GM10266 (cell line): ENCODE measurements at regions not wholly inside any gene's neighbourhood (a gene's known extent, or its start where the extent isn't known, plus 50 kb on each side); places are given as distances from the start of the nearest gene placed in this dataset.

Experiments
- DNase-seq: peaks from one replicate; pipeline ENCODE4 v3.0.0; 2012; ENCODE audit errors: extremely low spot score
- TF ChIP-seq, protein P1 (sequence below): IDR thresholded peaks from 2 replicates; pipeline ENCODE4 v1.5.1; 2012; ENCODE audit warnings: mild to moderate bottlenecking, low read depth; ENCODE audit not compliant: control insufficient read depth, insufficient read depth; ENCODE audit errors: missing control alignments

- TF ChIP-seq, protein P1, sequence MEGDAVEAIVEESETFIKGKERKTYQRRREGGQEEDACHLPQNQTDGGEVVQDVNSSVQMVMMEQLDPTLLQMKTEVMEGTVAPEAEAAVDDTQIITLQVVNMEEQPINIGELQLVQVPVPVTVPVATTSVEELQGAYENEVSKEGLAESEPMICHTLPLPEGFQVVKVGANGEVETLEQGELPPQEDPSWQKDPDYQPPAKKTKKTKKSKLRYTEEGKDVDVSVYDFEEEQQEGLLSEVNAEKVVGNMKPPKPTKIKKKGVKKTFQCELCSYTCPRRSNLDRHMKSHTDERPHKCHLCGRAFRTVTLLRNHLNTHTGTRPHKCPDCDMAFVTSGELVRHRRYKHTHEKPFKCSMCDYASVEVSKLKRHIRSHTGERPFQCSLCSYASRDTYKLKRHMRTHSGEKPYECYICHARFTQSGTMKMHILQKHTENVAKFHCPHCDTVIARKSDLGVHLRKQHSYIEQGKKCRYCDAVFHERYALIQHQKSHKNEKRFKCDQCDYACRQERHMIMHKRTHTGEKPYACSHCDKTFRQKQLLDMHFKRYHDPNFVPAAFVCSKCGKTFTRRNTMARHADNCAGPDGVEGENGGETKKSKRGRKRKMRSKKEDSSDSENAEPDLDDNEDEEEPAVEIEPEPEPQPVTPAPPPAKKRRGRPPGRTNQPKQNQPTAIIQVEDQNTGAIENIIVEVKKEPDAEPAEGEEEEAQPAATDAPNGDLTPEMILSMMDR = no peak
- DNase-seq = no peak
Measured at GRCh38 chr12:27151479-27151878, 69.1 kb upstream of the C12orf71 start.

- no peak for DNase-seq
- TF ChIP-seq, protein P1 = no peak
Measured at GRCh38 chr12:27158297-27158696, 75.9 kb upstream of the C12orf71 start.

DNA sequence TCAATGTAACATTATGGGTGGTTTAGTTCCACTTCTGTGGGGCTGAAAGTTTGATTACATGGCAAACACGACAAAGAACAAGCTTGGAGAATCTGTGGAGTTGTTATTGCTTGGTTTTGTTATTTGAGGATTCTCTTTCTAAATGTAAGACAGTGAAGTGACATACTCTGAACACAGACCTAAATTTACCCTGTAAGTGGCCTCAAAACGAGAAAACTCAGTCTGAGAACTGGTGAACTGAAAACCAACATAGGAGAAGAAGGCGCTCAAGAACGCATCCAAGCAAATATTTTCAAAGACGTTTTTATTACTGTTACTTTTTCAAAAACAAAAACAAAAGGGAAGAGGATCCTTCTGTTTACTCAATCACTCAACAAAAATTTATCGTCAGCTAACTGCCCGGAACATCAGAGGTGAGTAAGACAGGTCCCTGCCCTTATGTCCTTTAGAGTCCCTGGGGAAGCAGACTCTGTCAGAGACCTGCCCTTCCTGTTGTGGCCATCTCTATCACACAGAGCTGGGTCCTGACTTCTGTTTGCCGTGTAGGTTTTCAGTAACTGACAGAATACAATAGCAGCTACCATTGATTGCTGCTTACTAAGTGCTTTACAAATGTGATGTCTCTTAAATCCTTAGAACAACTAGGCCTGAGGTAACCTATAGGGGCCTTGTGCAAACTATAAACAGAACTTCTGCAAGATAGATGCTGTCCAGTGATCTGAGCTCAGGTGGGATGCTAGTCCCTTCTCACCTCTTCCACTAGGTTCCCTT lies 79.3 kb upstream of the C12orf71 start:
- DNase-seq = peak; percentile 16
- TF ChIP-seq, protein P1 = no peak

GRCh38 chr12:27162229-27162537 lies 79.8 kb upstream of the C12orf71 start:
- no peak for DNase-seq
- TF ChIP-seq, protein P1 = no peak

DNA sequence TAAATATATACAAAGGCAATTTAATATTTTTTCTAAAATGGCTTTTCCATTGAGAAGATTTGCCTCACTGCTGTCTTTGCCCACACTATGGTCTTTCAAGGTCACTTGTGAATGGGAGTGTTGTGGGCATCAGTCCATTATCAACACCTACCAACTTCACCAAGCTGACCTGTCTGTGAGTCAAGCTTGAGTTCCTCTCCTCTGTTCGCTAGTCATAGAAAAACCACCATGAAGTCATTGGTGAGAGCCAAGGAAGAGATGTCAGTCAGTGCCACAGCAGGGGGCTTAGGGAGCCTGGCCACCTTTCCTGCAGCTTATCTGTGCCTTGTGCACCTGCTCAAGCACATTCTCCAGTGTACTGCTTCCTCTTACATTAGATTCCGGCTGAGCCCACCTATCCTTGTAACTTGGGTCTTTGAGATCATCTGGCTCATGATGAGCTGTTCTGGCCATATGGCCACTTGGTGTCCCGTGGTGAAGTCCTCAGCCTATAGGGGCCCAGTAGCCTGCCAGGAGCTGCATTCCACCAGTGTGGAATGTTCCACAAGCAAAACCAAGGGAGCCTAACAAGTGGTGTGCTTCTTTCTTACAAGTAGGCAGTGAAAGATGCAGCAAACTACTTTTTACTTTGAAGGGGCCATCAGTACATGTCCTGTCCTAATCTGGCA lies 80.8 kb upstream of the C12orf71 start:
- TF ChIP-seq, protein P1 = no peak
- no peak for DNase-seq

- TF ChIP-seq, protein P1 = no peak
- no peak for DNase-seq
Measured at GRCh38 chr12:27163894-27164293, 80.2 kb upstream of the STK38L start.
